ENCODE measurements at regions not wholly inside any gene's neighbourhood (a gene's known extent, or its start where the extent isn't known, plus 50 kb on each side); places are given as distances from the start of the nearest gene placed in this dataset.
"Not testable (repeated sequence)": the region's sequence is repeated elsewhere in the genome, so short reads cannot be mapped to it uniquely, and the experiment has no call there.

DNA sequence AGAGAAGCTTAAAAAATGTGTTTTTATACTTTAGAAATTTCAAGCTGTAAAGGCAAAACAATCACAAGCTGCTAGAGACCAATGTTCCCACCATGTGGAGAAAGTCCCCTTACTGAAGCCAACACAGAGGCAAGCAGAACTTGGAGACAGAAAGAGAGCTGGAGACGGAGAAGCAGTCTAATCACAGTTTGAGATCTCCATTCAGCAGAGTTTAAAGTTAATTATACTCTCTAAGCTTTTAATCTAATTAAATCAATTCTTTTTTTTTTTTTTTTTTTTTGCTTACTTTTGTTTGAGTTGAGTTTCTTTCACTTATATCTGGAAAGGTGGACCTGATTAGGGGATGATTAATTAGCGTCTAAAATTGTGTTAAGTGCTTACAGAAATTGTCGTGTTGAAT is 1534.3 kb downstream of the MAT2B start:
- DNase-seq (ENCODE audit: low read depth, low spot score), result no peak

- not testable (repeated sequence) for DNase-seq (ENCODE audit: low read depth, low spot score)
Measured at GRCh38 chr5:165045941-165046340, 1540.5 kb downstream of the MAT2B start.

DNA sequence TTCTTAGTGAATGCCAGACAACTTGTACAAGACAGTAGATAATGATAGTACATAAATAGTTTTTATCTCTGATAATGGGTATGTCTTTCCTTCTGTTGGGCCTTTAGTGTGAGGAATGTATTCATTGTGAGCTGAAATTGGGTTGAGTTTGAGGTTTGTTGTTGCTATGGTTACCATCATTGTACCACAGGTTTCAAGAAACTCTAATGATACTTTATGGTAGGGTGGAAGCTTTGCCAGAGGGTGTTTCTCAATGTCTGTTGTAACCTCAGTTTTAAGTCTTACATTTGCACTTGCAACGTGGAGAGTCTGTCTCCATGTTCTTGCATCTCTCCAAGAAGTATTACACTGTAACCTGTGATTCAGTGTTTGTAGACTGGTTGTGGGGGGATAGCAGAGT is 1550.1 kb downstream of the MAT2B start:
- DNase-seq (ENCODE audit: low read depth, low spot score), result no peak

DNA sequence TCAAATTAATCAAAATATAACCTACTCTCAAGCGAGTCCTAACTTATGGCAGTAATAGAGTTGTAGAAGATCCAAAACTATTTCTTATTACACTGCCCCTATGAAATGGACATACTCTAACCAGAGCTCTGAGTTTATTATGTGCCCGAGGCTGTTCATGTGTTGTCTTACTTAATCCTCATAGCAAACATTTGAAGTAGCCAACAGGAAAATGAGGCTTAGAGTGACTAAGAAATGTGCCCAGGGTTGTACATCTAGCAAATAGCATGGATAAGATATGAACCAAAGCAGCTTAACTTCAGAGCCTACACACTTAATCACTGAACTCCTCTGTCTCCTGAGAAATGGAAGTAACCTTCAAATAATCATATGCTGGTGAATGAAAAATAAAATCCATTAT is 1551.7 kb downstream of the MAT2B start:
- no peak for DNase-seq (ENCODE audit: low read depth, low spot score)

GRCh38 chr5:165066751-165067385 is 1561.4 kb downstream of the MAT2B start:
- no peak for DNase-seq (ENCODE audit: low read depth, low spot score)

DNA sequence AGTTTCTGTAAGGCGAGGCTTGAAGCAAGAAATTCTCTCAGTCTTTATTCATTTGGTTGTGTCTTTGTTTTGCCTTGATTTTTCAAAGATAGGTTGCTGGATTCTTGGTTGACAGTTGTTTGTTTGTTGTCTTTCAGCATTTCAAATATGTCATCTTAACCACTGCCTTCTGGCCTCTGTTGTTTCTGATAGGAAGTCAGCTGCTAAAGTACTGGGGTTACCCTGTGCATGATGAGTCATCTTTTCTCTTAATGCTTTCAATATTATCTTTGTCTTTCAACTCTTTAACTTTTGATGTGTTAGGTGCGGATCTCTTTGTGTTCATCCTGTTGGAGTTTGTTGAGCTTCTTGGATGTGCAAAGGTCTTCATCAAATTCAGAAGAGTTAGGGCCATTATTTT is 1571.3 kb downstream of the MAT2B start:
- DNase-seq (ENCODE audit: low read depth, low spot score), result no peak

DNA sequence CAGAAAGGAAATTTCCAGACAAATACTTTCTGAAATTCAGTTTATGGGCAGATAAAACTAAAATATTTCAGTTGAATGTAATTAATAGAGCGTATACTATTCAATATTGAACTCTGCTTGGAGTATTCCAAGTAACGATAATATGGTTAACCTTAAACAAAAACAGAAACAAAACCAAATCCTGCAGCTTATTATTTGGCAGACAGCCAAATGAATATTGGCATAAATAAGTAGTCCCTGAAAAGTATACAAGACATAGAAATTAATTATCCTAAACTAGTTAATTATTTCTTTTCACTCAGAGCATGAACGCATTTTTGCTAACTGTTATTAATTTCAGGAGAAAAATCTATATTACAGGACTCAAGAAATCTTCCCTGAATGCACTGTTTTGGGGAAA is 1574.0 kb downstream of the MAT2B start:
- DNase-seq (ENCODE audit: low read depth, low spot score), result no peak

DNA sequence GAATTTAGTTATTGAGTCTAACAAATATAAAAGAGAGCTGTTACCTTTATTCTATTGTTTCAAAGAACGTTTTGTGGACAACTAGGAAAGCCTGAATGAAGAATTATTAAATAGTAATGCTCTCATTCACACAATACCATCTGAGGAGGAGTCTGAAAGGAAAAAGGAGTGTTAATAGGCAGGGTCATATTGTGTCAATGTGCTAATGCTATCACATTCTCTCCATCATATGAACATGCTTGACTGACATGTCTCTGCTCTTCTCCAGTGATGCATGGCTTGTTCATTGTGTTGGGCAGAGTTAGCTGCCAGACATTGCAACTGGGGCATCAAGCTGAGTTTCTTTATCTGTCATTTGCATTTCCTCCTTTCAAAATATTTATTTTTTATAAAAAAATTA is 1578.0 kb downstream of the MAT2B start:
- DNase-seq (ENCODE audit: low read depth, low spot score), result no peak

DNA sequence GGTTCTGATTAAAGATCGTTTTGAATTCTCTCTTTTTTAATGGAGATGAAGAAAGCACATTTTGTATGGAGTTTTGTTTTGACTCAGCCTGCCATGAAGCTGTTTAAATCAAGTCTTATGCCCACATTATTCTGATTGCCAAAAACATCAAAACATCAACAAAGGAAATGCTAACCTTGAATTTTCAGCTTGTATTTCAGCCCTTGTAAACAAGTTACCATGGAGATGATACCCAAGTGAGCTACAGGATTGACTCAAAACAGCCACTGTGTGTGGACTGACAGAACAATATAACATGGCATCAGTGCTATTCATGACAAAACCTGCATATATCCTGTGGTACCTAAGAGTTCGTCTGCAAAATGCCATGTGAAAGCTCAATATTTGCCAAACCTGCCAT is 1581.0 kb downstream of the MAT2B start:
- no peak for DNase-seq (ENCODE audit: low read depth, low spot score)

GRCh38 chr5:165094782-165095181 is 1589.4 kb downstream of the MAT2B start:
- DNase-seq (ENCODE audit: low read depth, low spot score), result no peak

- DNase-seq (ENCODE audit: low read depth, low spot score), result no peak
Measured at GRCh38 chr5:165101709-165102108, 1596.3 kb downstream of the MAT2B start.

GRCh38 chr5:165104611-165105010 is 1599.2 kb downstream of the MAT2B start:
- no peak for DNase-seq (ENCODE audit: low read depth, low spot score)

- no peak for DNase-seq (ENCODE audit: low read depth, low spot score)
Measured at GRCh38 chr5:165108809-165109208, 1603.4 kb downstream of the MAT2B start.

GRCh38 chr5:165119175-165119574 is 1613.8 kb downstream of the MAT2B start:
- no peak for DNase-seq (ENCODE audit: low read depth, low spot score)

- DNase-seq (ENCODE audit: low read depth, low spot score), result no peak
Measured at GRCh38 chr5:165126598-165126997, 1621.2 kb downstream of the MAT2B start.

DNA sequence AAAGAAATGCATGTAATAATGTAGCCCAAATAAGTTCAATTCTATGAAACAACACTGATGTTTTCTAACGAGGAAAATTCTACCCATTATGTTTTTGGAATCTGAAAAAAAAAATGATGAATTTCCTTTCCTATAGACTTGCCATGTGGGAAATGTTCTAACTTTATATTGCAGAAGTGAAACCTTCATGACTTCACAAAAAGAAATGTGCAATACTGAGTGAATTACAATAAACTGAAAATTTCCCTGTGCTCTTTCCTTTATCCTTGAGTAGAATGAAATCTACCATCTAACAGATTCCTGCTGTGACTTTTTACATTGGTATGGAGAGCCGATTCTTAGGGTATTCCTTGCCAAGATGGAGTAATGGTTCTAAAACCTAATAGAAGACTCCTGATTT is 1622.5 kb downstream of the MAT2B start:
- no peak for DNase-seq (ENCODE audit: low read depth, low spot score)

DNA sequence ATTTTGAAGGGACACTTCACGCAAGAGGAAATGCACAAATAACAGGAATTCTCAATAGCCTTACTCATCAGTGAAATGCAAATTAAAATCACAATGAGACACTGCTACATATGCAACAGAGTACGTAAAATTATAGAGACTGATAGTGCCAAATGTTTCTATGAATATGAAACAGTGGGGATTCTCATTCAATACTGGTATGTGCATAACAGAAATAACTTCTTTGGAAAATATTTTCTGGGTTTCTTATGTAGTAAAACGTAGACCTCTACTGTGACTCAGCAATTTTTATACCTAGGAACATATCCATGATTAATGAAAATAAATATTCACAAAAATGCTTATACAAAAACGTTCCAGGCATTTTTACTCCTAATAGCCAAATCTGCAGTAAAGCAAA is 1625.2 kb downstream of the MAT2B start:
- DNase-seq (ENCODE audit: low read depth, low spot score), result no peak

- DNase-seq (ENCODE audit: low read depth, low spot score), result no peak
Measured at GRCh38 chr5:165134155-165134554, 1628.7 kb downstream of the MAT2B start.

DNA sequence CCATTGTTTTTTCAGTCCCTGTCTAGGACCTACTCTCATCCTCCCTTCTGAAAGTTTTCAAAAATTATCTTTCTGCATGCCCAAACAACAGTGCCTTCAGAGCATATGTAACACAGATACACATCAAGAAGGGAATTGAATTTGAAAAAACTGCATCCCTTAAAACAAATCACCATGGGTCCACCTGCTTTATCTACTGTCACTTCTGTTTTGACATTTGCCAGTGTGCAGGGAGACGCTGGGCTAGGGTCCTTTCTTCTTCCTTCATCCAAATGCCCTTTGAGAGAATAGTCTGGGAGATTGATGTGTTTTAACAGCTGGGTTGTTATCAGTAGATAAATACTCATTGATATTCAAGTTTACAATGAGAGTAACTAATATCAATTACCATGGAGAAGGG is 1630.1 kb downstream of the MAT2B start:
- DNase-seq (ENCODE audit: low read depth, low spot score), result no peak

DNA sequence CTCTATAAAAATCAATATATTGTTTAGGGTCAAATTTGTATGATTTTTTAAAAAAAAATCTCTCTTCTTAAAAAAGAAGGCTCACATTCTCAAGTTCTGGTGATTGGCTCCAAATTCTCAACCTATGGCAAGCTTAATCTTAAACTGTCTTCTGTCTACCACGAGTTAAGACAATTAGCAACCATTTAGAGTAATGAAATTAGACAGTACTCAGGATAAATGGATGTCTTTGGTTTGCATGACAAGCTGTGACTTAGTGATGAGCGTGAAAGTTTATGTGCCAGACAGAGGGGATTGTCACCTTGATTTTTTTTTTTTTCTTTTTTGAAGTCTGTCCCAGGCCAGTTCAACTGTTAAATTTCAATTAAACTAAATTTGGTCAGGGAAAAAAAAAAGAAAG is 1632.3 kb downstream of the MAT2B start:
- no peak for DNase-seq (ENCODE audit: low read depth, low spot score)

DNA sequence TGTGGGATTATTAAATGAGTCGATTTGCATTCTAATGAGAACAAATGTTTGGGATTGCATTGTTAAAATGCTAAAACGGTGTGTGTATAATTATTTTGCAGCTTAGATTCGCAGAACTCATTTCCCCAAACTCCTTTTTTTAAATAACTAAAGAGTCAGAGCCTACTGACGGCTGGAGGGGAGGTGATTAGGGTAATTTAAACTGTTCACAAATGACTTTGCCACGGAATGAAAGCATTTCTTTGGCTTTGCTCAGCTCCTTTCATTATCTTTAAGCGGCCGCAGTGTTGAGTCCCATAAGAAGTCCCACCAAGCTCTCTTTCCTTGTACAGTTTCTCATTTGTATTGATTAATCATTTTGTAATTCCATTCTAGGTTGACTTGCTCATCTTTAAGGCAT is 1632.8 kb downstream of the MAT2B start:
- DNase-seq (ENCODE audit: low read depth, low spot score), result no peak

DNA sequence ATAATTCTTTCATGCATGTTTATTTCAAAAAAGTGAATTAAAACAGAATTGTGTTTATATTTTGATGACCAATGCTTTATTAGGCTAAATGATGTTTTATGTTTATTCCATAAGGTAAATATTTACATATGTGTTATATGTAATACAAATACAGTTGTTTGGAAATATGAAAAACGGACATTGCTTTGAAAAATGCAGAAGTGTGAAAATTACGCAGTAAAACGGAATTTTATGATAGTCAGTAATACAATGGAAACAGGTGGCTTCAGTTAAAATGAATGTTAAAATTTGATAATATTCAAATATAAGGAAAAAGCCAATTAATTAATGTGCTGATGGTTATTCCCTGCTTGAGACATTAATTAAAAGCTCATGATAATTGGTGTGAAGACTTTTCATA is 1633.8 kb downstream of the MAT2B start:
- no peak for DNase-seq (ENCODE audit: low read depth, low spot score)

- no peak for DNase-seq (ENCODE audit: low read depth, low spot score)
Measured at GRCh38 chr5:165139721-165140120, 1634.3 kb downstream of the MAT2B start.

DNA sequence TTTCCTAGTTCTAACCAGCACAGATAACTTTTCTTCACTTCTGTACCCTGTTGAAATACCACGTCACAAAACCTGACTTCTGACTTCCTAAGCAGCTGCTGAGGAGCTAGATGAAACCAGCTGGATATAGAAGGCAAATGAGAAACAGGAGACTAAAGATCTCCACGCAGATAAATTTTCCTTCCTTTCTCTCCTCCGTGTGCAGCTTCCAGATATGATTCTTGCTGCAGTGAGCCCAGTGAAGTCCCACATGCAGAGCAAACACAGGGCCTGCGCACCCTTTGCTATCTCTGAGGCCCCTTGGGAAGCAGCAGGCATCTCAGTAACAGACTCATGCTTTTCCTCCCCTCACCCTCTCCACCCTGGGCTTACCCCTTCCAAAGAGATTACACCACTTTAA is 1638.3 kb downstream of the MAT2B start:
- DNase-seq (ENCODE audit: low read depth, low spot score), result no peak

Measured in pulmonary artery endothelial cell (primary cell).